Keratinocyte (primary cell): ENCODE measurements at regions not wholly inside any gene's neighbourhood (a gene's known extent, or its start where the extent isn't known, plus 50 kb on each side); places are given as distances from the start of the nearest gene placed in this dataset.

Experiments used
- EZH2 ChIP-seq: IDR thresholded peaks from one replicate; pipeline ENCODE4 v1.6.1; 2012; ENCODE audit warnings: inconsistent platforms, mild to moderate bottlenecking, low read length, moderate library complexity
- TF ChIP-seq, protein P1 (sequence below), 3 experiments: IDR thresholded peaks in 1 of 3; conservative IDR thresholded peaks in 1 of 3; optimal IDR thresholded peaks in 1 of 3; 2 replicates in 2 of 3; 3 replicates in 1 of 3; pipeline versions ENCODE3 to v1.5.1; 2011; ENCODE audit warnings: low read length in 3 of 3, mild to moderate bottlenecking in 3 of 3, moderate library complexity in 2 of 3, control low read depth in 1 of 3, inconsistent platforms in 1 of 3; ENCODE audit not compliant: insufficient read depth in 2 of 3; ENCODE audit errors: extremely low read depth in 1 of 3

DNA sequence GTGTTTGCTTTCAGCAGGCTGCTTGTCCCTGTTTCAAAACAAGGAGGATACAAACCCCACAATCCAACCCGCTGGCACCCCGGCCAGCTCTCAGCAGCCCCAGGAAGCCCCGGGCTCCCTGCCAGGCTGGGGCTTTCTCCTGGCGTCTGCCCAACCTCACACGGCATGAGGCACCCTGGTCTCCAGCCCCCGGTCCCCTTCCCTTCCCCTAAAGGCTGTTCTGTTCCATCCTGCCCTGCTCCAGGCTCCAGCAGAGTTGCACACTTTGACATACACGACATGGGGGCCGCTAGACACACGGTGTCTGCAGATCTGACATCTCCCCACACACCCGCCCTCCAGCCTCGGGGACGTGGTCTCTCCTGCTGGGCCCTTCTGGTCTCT lies 107.7 kb upstream of the ADRA2C start:
- TF ChIP-seq, protein P1, sequence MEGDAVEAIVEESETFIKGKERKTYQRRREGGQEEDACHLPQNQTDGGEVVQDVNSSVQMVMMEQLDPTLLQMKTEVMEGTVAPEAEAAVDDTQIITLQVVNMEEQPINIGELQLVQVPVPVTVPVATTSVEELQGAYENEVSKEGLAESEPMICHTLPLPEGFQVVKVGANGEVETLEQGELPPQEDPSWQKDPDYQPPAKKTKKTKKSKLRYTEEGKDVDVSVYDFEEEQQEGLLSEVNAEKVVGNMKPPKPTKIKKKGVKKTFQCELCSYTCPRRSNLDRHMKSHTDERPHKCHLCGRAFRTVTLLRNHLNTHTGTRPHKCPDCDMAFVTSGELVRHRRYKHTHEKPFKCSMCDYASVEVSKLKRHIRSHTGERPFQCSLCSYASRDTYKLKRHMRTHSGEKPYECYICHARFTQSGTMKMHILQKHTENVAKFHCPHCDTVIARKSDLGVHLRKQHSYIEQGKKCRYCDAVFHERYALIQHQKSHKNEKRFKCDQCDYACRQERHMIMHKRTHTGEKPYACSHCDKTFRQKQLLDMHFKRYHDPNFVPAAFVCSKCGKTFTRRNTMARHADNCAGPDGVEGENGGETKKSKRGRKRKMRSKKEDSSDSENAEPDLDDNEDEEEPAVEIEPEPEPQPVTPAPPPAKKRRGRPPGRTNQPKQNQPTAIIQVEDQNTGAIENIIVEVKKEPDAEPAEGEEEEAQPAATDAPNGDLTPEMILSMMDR (optimal IDR thresholded peaks at IDR 0.05 in 1 of 3, IDR thresholded peaks at IDR 0.05 in 1 of 3, conservative IDR thresholded peaks at IDR 0.05 in 1 of 3; ENCODE audit: extremely low read depth in 1 of 3, insufficient read depth in 2 of 3, low read length in 3 of 3), result no peak
- no peak for TF ChIP-seq EZH2
